HG03571 (cell line): ENCODE measurements at regions not wholly inside any gene's neighbourhood (a gene's known extent, or its start where the extent isn't known, plus 50 kb on each side); places are given as distances from the start of the nearest gene placed in this dataset.

Source experiments
- ATAC-seq: cut with Tn5 transposase; IDR thresholded peaks from one replicate; pipeline ENCODE4 v1.9.1; 2021; ENCODE audit not compliant: unreplicated experiment

DNA sequence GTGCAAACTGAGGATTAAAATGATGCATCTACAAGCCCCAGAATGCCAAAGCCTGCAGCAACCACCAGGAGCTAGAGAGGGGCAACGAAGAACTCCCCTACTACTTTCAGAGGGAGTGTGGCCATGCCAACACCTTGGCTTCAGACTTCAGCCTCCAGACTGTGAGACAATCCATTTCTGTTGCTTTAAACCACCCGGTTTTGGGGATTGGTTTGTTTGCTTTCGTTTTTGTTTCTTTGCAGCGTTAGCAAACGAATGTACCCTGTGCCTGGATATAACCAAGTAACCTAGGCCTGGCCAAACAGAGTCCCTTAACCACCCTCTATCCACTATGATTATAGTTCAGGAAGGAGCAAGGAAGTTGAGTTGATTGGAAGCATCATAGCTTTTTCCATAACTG is 171.2 kb upstream of the NCK2 start:
- ATAC-seq: no peak

DNA sequence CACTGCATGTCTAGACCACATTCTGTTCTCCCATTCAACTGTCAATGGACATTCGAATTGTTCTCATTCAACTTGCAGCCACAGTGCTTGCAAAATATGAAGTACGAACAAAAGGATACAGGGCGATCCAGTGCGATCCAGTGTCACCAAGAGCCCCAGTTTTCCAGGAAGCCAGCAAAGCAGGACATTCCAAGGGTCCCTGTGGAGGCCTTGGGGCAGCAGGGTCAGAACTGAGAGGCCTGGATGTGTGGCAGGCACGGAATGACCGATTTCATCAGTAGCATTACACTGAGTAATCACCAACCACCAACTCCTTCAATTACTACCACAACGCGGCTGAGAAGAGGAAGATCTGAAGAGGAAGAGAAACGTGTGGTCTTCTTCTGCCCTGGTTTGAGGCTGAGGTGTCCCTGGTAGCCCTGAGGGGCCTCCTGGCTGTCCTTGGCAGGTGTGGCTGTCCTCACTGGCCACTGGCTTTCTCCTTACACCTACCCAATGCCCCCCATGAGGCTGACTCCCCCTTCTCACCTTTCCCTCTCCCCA is 172.7 kb upstream of the FHL2 start:
- no peak for ATAC-seq

DNA sequence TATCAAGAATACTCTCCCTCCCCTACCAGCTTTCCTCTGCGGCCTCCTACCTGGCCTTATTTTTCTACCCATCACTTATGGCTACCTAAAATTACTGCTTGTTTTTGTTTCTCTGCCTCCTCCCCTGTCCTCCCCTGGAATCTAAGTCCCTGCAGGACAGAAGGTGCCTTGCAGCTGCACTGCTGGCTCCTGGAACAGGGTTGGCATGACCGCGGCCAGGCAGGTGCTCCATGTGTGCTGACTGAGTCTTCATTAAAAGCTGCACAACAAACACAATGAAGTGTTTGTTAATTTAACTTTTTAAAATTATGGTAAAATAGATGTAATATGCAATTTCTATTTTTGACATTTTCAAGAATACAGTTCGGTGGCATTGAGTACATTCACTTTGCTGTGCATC is 171.9 kb upstream of the FHL2 start:
- no peak for ATAC-seq

- no peak for ATAC-seq
These were observed 171.5 kb upstream of the FHL2 start for GRCh38 chr2:105570326-105570725.

DNA sequence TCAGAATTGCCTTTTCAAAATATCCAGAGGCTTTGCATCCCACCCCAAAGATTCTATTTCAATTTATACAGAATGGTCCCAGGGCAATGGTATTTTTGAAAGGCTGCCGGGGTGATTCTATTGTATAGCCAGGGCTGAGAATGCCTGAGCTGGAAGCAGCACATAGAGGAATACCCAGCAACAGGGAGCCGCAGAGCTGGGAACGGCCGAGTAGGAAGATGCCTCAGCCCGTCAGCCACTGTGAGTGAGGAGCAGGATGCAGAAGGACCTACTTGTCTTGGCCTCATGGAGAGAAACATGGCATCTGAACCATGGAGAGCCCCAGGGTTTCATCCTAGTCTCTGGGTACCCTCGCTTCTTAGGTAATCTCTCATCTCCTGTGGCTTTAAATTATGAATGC is 170.8 kb upstream of the FHL2 start:
- no peak for ATAC-seq

DNA sequence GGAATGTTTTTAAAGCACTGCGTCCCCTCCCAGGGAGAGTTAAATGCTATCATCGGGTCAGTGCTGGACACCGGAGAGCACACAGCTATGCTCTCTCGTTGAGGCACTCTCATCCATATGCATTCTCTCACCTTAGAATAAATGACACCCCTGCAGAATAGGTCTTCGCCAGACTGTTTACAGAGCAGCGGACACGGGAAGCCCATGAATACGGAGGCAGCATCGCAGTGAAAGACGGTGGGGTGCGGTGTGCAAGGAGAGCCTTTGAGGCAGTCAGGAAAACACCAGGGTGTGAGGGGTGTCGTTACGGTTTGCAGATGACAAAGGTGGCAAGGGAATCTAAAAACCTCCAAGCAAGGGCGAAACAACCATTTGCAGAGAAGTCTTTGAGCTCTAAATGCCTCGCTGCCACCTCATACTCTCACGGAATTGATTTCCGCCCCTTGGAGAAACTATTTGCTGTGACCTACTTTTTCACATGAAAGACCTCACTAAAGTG is 169.2 kb upstream of the FHL2 start:
- ATAC-seq: no peak

GRCh38 chr2:105563000-105563719 is 164.3 kb upstream of the FHL2 start:
- ATAC-seq: no peak

GRCh38 chr2:105561401-105561800 is 162.6 kb upstream of the FHL2 start:
- ATAC-seq: no peak

GRCh38 chr2:105560157-105560556 is 161.3 kb upstream of the FHL2 start:
- ATAC-seq: no peak

DNA sequence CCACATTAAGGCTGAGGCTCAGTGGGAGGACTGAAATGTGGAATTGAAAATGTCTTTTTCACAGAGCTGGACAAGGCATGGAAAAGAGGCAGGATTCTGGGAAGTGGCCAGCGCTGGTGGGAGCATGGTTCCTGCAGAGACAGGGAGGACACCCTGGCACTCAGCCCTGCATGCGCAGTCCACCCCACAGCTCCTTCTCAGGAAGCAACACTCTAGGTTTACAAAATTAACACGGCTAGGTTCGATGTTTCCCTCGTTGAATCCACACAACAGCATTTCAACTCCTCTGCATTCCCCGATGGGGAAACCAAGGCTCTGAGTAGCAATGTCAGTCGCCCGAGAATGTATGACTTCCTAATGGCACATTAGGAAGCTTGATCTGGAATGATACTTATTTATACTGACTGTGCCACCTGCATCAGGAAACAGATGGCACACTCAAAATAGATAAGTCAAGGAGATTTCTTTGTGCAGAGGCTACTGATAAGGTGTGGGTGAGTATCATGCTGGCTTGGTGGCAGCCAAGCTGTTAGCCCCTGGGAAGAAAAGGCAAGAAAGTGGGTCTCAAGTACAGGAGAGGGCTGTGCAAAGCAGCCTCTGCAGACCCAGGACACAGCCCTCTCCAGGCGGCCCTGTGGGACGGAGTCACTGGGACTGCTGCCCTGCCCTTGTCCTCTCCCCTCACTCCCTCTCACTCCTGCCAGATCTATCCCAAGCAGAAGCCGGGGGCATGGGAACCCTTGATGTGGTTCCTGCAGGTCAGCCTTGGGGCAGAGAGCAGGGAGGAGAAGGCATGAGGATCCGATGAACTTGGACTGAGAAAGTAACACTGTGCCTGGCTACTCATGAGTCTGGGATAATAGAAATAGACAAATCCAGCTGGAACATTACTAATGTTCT is 158.4 kb upstream of the FHL2 start:
- no peak for ATAC-seq

- no peak for ATAC-seq
These were observed 157.5 kb upstream of the FHL2 start for GRCh38 chr2:105556366-105556765.

DNA sequence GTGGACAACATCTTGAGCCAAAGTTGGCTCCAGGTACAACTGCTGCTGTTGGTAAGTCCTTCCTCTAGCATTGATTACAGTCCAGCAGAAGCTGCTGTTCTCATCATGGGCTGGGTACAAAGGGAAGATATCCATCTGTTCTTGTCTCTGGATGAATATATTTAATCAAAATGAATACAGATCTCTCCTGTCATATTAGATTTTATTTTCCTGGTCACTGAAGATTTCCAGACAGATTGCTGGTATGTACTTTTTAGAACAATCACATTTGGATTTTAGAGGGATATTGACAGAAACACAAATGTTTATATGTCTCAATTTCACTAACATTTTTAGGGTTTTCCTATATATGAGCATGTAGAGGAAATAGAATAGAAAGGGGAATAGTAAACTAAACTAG is 155.4 kb upstream of the FHL2 start:
- ATAC-seq: no peak

DNA sequence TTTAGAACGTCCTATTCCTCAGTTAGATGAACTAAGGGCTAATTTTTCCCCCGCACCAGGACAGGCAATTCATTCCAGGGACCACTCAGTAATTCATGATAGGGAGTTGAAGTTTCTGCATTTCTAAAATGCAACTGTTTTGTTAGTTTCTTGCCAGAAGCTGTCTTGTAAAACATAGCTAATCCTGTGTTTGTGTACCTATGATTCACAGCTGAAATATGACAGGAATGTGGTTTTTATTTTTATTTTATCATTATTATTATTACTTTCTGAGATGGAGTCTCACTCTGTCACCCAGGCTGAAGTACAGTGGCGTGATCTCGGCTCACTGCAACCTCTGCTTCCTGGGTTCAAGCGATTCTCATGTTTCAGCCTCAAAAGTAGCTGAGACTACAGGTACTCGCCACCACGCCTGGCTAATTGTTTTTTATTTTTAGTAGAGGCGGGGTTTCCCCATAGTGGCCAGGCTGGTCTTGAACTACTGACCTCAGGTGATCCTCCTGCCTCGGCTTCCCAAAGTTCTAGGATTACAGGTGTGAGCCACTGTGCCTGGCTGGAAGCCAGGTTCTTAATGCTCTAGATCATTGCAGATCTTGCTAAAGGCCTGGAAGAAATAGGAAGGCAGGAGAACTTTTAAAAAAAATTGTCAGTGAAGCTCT is 154.8 kb upstream of the FHL2 start:
- no peak for ATAC-seq

GRCh38 chr2:105546628-105546974 is 147.8 kb upstream of the FHL2 start:
- ATAC-seq: no peak

DNA sequence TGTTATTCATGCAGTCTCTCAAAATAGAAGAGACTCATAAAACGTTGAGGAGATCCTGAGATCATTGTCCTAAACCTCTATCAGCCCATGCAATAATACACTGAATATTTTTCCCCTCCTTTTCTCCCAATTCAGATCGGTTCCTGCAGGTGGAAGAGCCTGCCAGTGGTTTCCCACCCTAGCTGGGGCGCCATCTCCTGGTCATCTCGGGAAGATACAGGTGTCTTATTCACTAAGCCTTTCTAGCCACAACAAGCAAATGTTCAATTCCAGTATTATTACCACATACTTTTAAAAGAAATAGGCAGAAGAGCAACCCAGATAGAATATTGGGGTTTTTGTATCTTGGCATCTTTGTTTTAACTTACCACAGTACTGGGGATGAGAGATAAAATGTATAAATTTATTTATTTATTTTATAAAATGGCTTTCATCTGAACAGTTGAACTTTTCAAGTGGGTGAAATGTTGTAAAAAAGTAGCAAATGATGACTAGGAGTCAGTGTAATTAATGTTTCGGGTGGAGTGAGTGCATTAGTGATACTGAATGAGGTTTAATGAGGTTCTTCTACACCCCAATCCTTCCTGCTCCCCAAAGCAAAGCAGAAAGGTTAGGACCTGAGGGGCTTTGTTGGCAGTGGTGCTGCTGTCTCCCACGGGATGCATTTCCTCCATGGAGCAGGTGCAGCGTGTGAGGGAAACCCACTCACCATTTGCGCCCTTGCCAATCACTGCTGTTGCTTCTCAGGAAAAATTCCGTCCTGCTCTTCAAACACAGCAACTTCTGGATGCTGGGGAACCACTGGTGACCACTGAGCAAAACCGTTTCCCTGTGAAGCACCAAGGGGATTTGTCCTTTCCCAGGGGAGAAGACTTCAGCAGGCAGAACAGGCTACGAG is 147.1 kb upstream of the FHL2 start:
- ATAC-seq: no peak

- no peak for ATAC-seq
These were observed 145.9 kb upstream of the FHL2 start for GRCh38 chr2:105544591-105545377.

DNA sequence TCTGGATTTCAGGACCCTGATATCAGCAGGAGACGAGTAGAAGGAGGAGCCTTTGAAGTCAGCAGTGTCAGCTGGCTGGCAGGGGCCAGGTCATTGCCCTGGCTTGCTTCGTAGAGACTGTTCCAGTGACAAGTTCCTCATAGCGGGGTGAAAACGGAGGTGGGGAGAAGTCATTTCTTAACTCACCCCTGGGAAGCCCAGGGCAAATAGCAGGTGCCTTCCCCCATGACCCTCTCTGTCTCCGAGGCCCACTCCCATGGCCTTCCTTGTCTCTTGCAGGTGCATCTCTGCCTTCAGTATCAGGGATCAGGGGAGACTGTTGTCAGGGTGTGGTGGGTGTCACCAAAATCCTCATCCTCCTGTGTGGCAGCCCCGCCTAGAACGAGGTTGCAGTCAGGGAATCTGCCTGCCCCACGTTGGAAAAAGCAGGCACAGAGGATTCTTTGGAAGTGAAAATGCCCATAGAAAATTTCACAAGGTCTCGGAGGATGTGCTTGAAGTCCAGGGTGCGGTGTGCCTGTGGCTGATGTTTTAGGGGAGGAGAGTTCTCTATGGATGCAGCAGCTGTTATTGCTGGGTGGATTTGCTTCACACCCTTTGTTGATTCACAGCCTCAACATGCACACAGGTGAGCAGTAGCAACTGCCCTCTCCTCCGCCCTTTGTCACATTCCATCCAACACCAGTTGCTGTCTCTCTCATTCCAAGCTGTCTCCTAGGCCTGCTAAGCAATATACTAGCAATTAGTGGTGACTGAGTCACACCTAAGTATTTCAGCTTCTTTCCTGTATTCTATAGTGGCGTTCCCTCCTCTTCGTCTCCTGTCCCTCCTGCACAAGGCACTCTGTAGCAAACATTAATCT is 142.6 kb upstream of the FHL2 start:
- no peak for ATAC-seq

DNA sequence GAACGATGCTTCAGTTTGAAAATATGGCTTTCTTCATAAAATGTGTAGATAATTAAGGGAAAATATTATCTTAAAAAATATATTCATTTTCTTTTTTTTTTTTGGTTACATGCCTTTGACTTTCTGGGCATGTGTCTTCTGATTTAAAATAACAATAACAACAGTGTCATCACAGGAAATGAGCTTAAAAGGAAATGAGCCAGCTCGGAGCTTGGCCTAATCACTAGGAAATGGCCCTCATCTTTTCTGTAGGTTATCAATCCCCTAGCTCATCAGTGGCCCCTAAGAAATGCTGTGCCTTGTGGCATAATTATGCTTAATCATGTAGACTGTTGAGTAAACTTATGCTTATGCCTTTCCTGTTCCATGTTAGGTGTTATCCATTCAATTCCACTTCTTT is 141.8 kb upstream of the FHL2 start:
- no peak for ATAC-seq

DNA sequence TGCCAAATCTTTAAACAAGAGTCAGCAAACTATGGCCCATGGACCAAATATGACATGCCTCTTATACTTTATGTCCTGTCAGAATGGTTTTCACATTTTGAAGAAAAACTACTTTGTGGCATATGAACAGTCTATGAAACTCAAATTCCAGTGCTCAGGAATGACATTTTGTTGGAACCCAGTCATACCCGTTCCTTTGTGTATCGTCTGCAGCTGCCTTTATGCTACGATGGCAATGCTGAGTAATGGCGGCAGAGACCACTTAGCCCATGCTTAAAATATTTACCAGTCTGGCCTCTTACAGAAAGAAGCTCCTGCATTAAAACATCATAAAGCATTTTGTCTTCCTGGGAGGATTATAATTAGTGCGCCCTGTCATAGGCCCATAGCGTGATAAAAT is 140.5 kb upstream of the FHL2 start:
- ATAC-seq: no peak
